ENCODE measurements at regions not wholly inside any gene's neighbourhood (a gene's known extent, or its start where the extent isn't known, plus 50 kb on each side); places are given as distances from the start of the nearest gene placed in this dataset.

- Mint-ChIP-seq H3K4me1 (peaks cover 10% of the 10 kb centered on the region), H3K9me3 (peaks cover 10% of the 10 kb centered on the region), H3K4me3 (no peak overlapping the region), H3K36me3 (no peaks in the 10 kb centered on the region), H3K27ac (no peak overlapping the region), H3K27me3 (ENCODE audit: low read depth) (no peaks in the 10 kb centered on the region)
- TF ChIP-seq MYBL2 (CRISPR knock-in tag; IDR thresholded peaks at IDR 0.05) (no peak), MXD4 (CRISPR knock-in tag; IDR thresholded peaks at IDR 0.05; ENCODE audit: borderline replicate concordance) (no peak), FOXK1 (CRISPR knock-in tag; IDR thresholded peaks at IDR 0.05) (no peak)
- TF ChIP-seq, protein P1, sequence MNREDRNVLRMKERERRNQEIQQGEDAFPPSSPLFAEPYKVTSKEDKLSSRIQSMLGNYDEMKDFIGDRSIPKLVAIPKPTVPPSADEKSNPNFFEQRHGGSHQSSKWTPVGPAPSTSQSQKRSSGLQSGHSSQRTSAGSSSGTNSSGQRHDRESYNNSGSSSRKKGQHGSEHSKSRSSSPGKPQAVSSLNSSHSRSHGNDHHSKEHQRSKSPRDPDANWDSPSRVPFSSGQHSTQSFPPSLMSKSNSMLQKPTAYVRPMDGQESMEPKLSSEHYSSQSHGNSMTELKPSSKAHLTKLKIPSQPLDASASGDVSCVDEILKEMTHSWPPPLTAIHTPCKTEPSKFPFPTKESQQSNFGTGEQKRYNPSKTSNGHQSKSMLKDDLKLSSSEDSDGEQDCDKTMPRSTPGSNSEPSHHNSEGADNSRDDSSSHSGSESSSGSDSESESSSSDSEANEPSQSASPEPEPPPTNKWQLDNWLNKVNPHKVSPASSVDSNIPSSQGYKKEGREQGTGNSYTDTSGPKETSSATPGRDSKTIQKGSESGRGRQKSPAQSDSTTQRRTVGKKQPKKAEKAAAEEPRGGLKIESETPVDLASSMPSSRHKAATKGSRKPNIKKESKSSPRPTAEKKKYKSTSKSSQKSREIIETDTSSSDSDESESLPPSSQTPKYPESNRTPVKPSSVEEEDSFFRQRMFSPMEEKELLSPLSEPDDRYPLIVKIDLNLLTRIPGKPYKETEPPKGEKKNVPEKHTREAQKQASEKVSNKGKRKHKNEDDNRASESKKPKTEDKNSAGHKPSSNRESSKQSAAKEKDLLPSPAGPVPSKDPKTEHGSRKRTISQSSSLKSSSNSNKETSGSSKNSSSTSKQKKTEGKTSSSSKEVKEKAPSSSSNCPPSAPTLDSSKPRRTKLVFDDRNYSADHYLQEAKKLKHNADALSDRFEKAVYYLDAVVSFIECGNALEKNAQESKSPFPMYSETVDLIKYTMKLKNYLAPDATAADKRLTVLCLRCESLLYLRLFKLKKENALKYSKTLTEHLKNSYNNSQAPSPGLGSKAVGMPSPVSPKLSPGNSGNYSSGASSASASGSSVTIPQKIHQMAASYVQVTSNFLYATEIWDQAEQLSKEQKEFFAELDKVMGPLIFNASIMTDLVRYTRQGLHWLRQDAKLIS (CRISPR knock-in tag; IDR thresholded peaks at IDR 0.05; ENCODE audit: borderline replicate concordance), result no peak
- ChIA-PET POLR2A (no interaction called here), CTCF (no interaction called here)
- no peak for DNase-seq (ENCODE audit: low spot score)
- ATAC-seq, result no peak
These were observed 487.3 kb upstream of the DCC start for GRCh38 chr18:51852681-51853080.

DNA sequence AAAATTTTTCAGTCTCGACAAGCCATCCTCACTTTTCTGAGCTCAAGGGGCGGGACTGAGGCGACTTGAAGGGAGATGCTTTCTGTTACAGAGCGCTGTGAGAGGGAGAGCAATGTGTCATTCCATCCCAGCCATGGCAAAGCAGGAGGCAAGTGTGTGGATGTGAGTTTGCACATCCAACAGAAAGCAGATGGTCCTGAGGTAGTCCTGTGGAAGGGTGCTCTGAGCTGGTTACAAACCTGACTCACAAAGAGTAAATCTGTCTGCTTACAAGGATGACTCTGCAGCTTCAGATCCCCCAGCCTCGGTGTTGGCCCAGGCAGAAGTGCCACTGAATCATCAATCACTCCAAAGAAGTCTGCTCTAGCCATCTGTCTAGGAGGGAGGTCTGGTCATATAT, 482.0 kb upstream of the DCC start:
- TF ChIP-seq GABPB1 (CRISPR knock-in tag; IDR thresholded peaks at IDR 0.05) (no peak), FOXP4 (CRISPR knock-in tag; IDR thresholded peaks at IDR 0.05) (no peak), NFATC4 (CRISPR knock-in tag; IDR thresholded peaks at IDR 0.05) (no peak), ZNF423 (CRISPR knock-in tag; IDR thresholded peaks at IDR 0.05) (no peak), ZNF425 (CRISPR knock-in tag; conservative IDR thresholded peaks at IDR 0.05) (no peak), FOXP1 (CRISPR knock-in tag; IDR thresholded peaks at IDR 0.05; ENCODE audit: borderline replicate concordance) (no peak)
- TF ChIP-seq, protein P1 (CRISPR knock-in tag; IDR thresholded peaks at IDR 0.05; ENCODE audit: borderline replicate concordance), result no peak
- TF ChIP-seq, protein P2, sequence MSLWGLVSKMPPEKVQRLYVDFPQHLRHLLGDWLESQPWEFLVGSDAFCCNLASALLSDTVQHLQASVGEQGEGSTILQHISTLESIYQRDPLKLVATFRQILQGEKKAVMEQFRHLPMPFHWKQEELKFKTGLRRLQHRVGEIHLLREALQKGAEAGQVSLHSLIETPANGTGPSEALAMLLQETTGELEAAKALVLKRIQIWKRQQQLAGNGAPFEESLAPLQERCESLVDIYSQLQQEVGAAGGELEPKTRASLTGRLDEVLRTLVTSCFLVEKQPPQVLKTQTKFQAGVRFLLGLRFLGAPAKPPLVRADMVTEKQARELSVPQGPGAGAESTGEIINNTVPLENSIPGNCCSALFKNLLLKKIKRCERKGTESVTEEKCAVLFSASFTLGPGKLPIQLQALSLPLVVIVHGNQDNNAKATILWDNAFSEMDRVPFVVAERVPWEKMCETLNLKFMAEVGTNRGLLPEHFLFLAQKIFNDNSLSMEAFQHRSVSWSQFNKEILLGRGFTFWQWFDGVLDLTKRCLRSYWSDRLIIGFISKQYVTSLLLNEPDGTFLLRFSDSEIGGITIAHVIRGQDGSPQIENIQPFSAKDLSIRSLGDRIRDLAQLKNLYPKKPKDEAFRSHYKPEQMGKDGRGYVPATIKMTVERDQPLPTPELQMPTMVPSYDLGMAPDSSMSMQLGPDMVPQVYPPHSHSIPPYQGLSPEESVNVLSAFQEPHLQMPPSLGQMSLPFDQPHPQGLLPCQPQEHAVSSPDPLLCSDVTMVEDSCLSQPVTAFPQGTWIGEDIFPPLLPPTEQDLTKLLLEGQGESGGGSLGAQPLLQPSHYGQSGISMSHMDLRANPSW (CRISPR knock-in tag; conservative IDR thresholded peaks at IDR 0.05; ENCODE audit: low read depth), result no peak
- ATAC-seq (no peak), DNase-seq (ENCODE audit: low spot score) (no peak)
- peaks cover under 1% of the 10 kb centered on the region; the same call in 1 of the 2 replicates for H3K36me3 Mint-ChIP-seq
- no peak overlapping the region for H3K27ac Mint-ChIP-seq
- H3K4me3 Mint-ChIP-seq, result no peak overlapping the region
- no peaks in the 10 kb centered on the region for H3K27me3 Mint-ChIP-seq (ENCODE audit: low read depth)
- ChIA-PET CTCF (no interaction called here), POLR2A (no interaction called here)
- peaks cover 10% of the 10 kb centered on the region for H3K4me1 Mint-ChIP-seq
- peaks cover 7% of the 10 kb centered on the region for H3K9me3 Mint-ChIP-seq
